Activated CD4-positive, alpha-beta memory T cell treated with anti-CD3 and anti-CD28 coated beads, Interleukin-2, amount 10 ng/mL, durations not matched to agents 7 days and 5 days (primary cell): ENCODE measurements at regions not wholly inside any gene's neighbourhood (a gene's known extent, or its start where the extent isn't known, plus 50 kb on each side); places are given as distances from the start of the nearest gene placed in this dataset.

ENCODE experiments used
- CTCF ChIA-PET: fragments of 350-600 bp; sonication (Branson Sonifier 250); formaldehyde crosslinking; loops from one replicate; lab custom pipeline; 2021; ENCODE audit warnings: antibody characterized with exemption, inconsistent platforms; lab: Charles Lee
- POLR2A ChIA-PET: fragments of 350-600 bp; sonication (Branson Sonifier 250); formaldehyde crosslinking; loops from one replicate; lab custom pipeline; 2021; ENCODE audit warnings: antibody characterized with exemption; lab: Charles Lee
- DNase-seq: peaks from one replicate; pipeline ENCODE4 v3.0.0-alpha.2; 2020
- H3K27ac Mint-ChIP-seq: one replicate; pipeline ENCODE4 v1.8.0; 2021; ENCODE audit warnings: mild to moderate bottlenecking, mixed read lengths
- H3K27me3 Mint-ChIP-seq: one replicate; pipeline ENCODE4 v1.8.0; 2021; ENCODE audit warnings: mixed read lengths
- H3K36me3 Mint-ChIP-seq: one replicate; pipeline ENCODE4 v1.8.0; 2021; ENCODE audit warnings: low read depth, mixed read lengths
- H3K4me1 Mint-ChIP-seq: one replicate; pipeline ENCODE4 v1.8.0; 2021; ENCODE audit warnings: mixed read lengths
- H3K4me3 Mint-ChIP-seq: one replicate; pipeline ENCODE4 v1.8.0; 2021; ENCODE audit warnings: mild to moderate bottlenecking, mixed read lengths
- H3K9me3 Mint-ChIP-seq: one replicate; pipeline ENCODE4 v1.8.0; 2021; ENCODE audit warnings: mixed read lengths

DNA sequence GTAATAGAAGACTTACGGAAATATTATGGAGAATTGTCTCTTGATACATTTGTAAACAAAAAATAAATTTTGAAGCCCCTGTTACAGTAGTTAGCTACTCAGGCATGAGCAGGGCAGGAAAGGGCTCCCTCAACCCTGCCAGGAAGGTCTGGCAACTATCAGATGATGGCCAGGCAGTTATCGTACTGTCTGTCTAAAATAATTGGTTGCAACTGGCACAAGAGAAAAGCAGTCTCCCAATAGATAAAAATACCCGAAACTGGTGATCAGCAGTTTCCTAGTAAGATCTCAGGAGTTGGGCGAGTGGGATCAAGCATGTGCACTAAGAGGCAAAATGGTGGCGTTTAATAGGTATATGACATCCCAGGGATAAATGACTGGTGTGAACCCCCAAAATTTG is 1336.3 kb downstream of the C4orf33 start:
- ChIA-PET CTCF (no interaction called here), POLR2A (no interaction called here)
- Mint-ChIP-seq H3K4me3 (no peak overlapping the region), H3K27ac (no peak overlapping the region), H3K27me3 (no peaks in the 10 kb centered on the region), H3K9me3 (no peaks in the 10 kb centered on the region), H3K4me1 (no peaks in the 10 kb centered on the region), H3K36me3 (no peaks in the 10 kb centered on the region)
- DNase-seq, result no peak

DNA sequence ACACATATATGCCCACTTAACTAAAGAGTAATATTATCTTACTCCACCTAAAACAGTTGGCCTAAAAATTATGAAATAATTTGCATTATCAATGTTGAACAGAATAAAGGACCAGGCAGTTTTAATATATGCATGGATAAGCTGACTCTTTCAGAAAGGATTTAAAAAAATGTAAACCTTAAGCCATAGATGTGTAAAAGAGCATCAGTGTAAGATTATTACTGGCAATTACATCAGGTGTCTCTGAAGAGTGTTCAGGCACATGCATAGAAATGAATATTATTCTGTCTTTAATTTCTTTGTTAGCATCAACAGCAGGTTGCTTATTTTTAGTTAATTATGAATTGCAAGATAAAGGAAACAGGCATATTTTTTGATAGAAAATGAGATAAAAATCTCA is 1353.8 kb downstream of the C4orf33 start:
- CTCF ChIA-PET, result no interaction called here
- peaks cover 7% of the 10 kb centered on the region for H3K9me3 Mint-ChIP-seq

DNA sequence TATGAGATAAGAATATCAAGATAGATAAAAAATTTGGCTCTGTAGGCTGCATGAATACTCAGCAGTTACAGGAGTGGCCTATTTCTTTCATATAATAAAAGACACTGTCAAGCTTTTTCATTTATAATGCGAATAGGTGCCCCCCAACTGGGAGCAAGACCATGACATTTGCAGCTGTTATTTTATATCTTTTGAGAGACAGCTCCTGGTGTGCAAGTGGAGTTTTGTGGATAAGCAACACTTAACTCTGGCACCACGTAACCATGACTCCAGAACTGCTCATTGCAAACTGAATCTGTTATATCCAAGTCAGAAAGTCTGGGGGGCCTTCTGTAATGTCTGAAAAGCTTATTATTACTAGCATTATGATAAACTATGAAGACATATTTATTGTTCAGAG is 1372.4 kb downstream of the C4orf33 start:
- Mint-ChIP-seq H3K4me3 (no peak overlapping the region), H3K9me3 (no peaks in the 10 kb centered on the region), H3K36me3 (no peaks in the 10 kb centered on the region), H3K27ac (no peak overlapping the region), H3K4me1 (no peaks in the 10 kb centered on the region), H3K27me3 (no peaks in the 10 kb centered on the region)
- ChIA-PET POLR2A (no interaction called here), CTCF (no interaction called here)
- no peak for DNase-seq

More for the DNA sequence above, 1353.8 kb downstream of the C4orf33 start:
- Mint-ChIP-seq H3K4me3 (no peak overlapping the region), H3K4me1 (no peaks in the 10 kb centered on the region), H3K36me3 (no peaks in the 10 kb centered on the region), H3K27me3 (no peaks in the 10 kb centered on the region), H3K27ac (no peak overlapping the region)
- DNase-seq, result no peak
- POLR2A ChIA-PET, result no interaction called here

DNA sequence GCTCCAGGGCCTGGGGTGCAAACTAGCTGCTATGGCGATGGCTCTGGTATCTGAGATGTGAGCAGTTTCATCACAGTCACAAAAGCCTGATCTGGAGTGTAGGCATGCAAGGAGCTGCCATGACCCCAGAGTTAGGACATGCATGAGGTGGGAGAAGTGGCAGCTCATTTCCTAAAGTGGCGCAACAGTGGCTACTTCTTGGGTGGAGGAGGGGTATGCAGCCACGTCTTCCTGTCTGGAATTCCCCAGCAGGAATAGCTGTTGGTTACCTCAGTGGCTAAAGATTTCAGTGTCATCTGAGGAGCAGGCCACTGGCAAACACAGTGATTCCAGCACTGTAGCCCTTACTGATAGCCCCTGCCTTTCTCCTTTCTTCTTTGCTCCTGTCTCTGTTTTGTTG is 1382.5 kb downstream of the C4orf33 start:
- Mint-ChIP-seq H3K36me3 (no peaks in the 10 kb centered on the region), H3K27ac (no peak overlapping the region), H3K4me3 (no peak overlapping the region), H3K4me1 (no peaks in the 10 kb centered on the region), H3K9me3 (peaks cover 4% of the 10 kb centered on the region), H3K27me3 (no peaks in the 10 kb centered on the region)
- no peak for DNase-seq
- CTCF ChIA-PET, result no interaction called here
- POLR2A ChIA-PET, result no interaction called here

DNA sequence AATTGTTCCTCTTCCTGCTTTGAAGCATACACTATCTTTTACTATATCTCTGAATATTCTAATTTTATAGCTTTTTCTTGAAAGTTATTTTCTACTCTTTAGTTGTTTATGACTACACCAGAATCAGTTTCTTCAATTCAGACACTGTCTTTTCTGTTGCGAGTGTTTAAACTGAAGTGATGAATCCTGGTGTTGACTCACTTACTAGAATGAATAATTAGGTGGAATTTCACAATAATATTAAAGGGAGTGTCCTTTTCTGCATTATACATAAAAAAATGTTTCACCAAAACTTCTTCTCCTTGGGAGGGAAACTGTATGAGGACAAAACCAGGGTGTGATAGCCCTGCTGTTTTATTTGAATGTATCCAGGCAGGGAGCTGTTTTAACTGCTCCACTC is 1383.1 kb downstream of the C4orf33 start:
- Mint-ChIP-seq H3K27ac (no peak overlapping the region), H3K4me3 (no peak overlapping the region), H3K9me3 (peaks cover 4% of the 10 kb centered on the region), H3K27me3 (no peaks in the 10 kb centered on the region), H3K36me3 (no peaks in the 10 kb centered on the region), H3K4me1 (no peaks in the 10 kb centered on the region)
- ChIA-PET POLR2A (no interaction called here), CTCF (no interaction called here)
- no peak for DNase-seq

DNA sequence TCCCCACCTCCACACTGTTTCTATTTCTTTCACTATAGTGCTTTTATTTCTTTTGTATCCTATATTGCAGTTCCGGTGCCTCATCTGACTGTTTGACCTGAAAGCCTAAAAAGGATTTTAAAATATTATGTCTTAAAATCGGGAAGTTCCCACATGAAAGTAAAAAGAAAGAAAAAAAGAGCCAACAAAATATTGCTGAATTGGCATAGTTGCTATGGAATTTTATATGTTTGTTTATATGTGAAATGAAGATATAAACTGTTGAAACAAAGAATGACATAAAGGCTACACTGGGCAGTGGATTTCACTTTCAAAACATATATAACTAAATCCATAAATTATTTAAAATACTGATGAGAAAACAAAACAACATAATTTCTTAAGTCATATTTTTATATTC is 1383.7 kb downstream of the C4orf33 start:
- H3K4me1 Mint-ChIP-seq, result no peaks in the 10 kb centered on the region
- no peaks in the 10 kb centered on the region for H3K36me3 Mint-ChIP-seq
- POLR2A ChIA-PET, result no interaction called here
- H3K27me3 Mint-ChIP-seq, result no peaks in the 10 kb centered on the region
- CTCF ChIA-PET, result no interaction called here
- H3K27ac Mint-ChIP-seq, result no peak overlapping the region
- peaks cover 4% of the 10 kb centered on the region for H3K9me3 Mint-ChIP-seq
- no peak for DNase-seq
- no peak overlapping the region for H3K4me3 Mint-ChIP-seq

DNA sequence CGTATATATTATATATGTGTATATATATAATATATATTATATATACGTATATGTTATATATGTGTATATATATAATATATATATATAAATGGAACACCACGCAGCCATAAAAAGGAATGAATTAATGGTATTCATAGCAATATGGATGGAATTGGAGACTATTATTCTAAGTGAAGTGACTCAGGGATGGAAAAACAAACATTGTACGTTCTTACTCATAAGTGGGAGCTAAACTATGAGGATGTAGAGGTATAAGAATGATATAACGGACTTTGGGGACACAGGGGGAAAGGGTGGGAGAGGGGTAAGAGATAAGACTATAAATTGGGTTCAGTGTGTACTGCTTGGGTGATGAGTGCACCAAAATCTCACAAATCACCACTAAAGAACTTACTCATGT is 1388.9 kb downstream of the C4orf33 start:
- CTCF ChIA-PET, result no interaction called here
- H3K36me3 Mint-ChIP-seq, result no peaks in the 10 kb centered on the region

DNA sequence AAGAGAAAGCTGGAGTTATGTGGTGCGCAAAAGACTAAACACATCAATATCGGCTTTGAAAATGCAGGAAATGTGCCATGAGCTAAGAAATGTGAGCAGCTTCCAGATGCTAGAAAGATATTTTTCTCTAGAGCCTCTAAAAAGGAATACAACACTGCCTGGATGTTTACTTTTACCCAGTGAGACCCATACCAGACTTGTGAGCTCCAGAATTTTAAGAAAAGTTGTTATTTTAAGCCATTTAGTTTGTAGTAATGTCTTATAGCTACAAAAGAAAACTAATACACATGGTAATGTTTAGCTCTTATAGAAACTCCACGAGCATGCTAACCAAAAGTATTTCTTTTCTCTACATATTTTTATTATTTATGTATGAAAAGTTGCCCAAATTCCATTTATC is 1389.4 kb downstream of the C4orf33 start:
- POLR2A ChIA-PET, result no interaction called here
- Mint-ChIP-seq H3K9me3 (peaks cover 2% of the 10 kb centered on the region), H3K36me3 (no peaks in the 10 kb centered on the region), H3K4me3 (no peak overlapping the region), H3K4me1 (no peaks in the 10 kb centered on the region), H3K27me3 (no peaks in the 10 kb centered on the region), H3K27ac (no peak overlapping the region)
- CTCF ChIA-PET, result no interaction called here
- no peak for DNase-seq

More for the DNA sequence above, 1388.9 kb downstream of the C4orf33 start:
- POLR2A ChIA-PET, result no interaction called here
- no peak overlapping the region for H3K4me3 Mint-ChIP-seq
- DNase-seq, result no peak
- no peaks in the 10 kb centered on the region for H3K4me1 Mint-ChIP-seq
- H3K27me3 Mint-ChIP-seq, result no peaks in the 10 kb centered on the region
- H3K27ac Mint-ChIP-seq, result no peak overlapping the region
- H3K9me3 Mint-ChIP-seq, result peaks cover 2% of the 10 kb centered on the region

DNA sequence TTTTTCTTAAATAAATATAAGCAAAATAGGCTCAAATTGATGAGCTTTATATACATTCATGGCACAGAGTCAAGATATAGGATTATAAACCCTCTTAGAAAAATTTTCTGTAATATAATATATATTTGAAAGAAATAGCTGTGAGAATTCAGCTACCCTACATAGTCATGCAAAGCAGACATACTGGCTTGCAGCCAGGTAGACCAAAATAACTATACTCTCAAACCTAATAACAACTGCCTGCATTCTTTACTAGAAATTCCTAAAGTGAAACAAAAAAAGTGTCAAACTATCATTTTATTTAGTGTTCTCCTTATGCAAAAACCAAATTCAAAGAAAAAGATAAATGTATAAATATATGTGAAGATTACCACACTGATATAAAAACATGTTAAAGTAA is 1390.2 kb downstream of the C4orf33 start:
- DNase-seq, result no peak
- no peak overlapping the region for H3K4me3 Mint-ChIP-seq
- peaks cover 3% of the 10 kb centered on the region for H3K9me3 Mint-ChIP-seq
- CTCF ChIA-PET, result no interaction called here
- POLR2A ChIA-PET, result no interaction called here
- no peaks in the 10 kb centered on the region for H3K27me3 Mint-ChIP-seq
- H3K4me1 Mint-ChIP-seq, result no peaks in the 10 kb centered on the region
- no peaks in the 10 kb centered on the region for H3K36me3 Mint-ChIP-seq
- H3K27ac Mint-ChIP-seq, result no peak overlapping the region

DNA sequence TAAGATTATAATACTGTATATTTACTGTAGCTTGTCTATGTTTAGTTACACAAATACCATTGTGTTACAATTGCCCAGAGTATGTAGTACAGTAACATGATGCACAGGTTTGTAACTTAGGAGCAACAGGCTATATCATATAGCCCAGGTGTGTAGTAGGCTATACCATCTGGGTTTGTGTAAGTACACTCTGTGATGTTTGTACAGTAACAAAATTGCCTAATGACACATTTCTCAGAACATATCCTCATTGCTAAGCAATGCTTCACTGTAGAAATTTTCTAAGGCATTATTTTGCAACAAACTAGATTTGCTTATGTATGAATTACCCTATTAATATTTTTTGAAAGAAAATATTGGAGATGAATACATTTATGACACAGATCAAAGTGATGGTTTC is 1390.9 kb downstream of the C4orf33 start:
- Mint-ChIP-seq H3K27me3 (no peaks in the 10 kb centered on the region), H3K4me3 (no peak overlapping the region), H3K27ac (no peak overlapping the region), H3K9me3 (peaks cover 8% of the 10 kb centered on the region), H3K36me3 (no peaks in the 10 kb centered on the region), H3K4me1 (no peaks in the 10 kb centered on the region)
- DNase-seq, result no peak
- ChIA-PET CTCF (no interaction called here), POLR2A (no interaction called here)

DNA sequence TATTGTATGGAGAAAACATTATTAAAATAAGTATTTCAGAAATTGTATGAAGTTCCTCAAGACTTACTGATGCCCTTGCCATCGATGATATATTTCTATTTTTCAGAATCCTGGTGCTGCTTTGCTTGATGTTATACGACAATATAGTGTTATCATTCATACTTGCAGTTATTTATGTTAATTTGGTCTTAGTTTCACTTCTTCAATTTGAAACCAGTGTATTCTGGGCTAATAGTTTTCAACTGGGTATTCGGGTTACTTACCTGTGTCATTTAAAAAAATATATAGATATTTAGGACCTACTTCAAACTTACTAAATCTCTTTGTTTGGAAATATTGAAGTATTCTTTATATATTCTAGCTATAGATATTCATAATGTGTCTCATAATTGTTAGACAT is 1414.7 kb downstream of the C4orf33 start:
- ChIA-PET CTCF (no interaction called here), POLR2A (no interaction called here)
- DNase-seq, result no peak
- Mint-ChIP-seq H3K36me3 (no peaks in the 10 kb centered on the region), H3K27me3 (no peaks in the 10 kb centered on the region), H3K27ac (no peak overlapping the region), H3K4me1 (no peaks in the 10 kb centered on the region), H3K9me3 (peaks cover 8% of the 10 kb centered on the region), H3K4me3 (no peak overlapping the region)

DNA sequence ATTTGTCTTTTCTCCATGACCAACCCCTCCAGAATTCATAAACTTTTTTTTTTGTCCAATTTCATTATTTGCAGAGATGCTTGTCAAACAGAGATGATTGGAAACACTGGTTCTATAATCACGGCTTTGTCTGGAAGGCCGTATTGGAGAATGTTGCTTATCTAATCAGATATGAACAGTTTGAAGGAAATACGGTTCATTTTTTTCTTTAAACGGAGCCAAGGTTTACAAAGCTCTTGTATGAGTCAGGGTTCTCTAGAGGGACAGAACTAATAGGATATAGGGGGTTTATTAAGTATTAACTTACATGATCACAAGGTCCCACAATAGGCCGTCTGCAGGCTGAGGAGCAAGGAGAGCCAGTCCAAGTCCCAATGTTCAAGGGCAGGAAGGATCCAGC is 1415.8 kb downstream of the C4orf33 start:
- Mint-ChIP-seq H3K4me3 (no peak overlapping the region), H3K27ac (no peak overlapping the region), H3K9me3 (peaks cover 8% of the 10 kb centered on the region), H3K4me1 (no peaks in the 10 kb centered on the region), H3K27me3 (no peaks in the 10 kb centered on the region), H3K36me3 (no peaks in the 10 kb centered on the region)
- CTCF ChIA-PET, result no interaction called here
- POLR2A ChIA-PET, result no interaction called here
- no peak for DNase-seq

DNA sequence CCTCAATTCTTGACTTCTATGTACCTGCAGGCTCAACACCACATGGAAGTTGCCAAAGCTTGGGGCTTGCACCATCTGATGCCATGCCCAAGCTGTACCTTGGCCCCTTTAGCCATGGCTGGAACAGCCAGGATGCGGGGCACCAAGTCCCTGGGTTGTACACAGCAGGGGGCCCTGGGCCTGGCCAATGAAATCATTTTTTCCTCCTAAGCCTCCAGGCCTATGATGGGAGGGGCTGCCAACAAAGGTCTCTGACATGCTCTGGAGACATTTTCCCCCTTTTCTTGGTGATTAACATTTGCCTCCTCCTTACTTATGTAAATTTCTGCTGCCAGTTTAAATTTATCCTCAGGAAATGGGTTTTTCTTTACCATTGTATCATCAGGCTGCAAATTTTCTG is 1428.1 kb downstream of the C4orf33 start:
- no peak for DNase-seq
- Mint-ChIP-seq H3K4me1 (no peaks in the 10 kb centered on the region), H3K4me3 (no peak overlapping the region)

DNA sequence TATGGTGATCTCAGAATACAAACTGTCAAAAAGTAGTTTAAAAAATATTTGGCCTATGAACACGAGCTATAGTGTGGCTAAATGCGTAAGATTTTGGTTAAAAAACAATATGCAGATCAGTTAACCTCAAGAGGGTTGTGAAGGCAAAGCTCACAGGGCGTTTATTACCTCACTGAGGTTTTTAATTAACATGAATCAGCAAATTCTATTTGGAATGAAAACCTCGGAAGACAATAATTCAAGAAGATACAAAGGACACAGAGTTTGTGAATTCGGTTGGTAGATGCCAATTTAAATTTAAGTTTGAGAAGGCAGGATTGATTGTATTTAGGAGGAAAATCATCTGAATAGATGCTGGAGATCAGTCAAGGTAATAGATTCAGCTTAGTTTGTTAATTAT is 1434.6 kb downstream of the C4orf33 start:
- no peak overlapping the region for H3K27ac Mint-ChIP-seq
- H3K4me1 Mint-ChIP-seq, result no peaks in the 10 kb centered on the region
- DNase-seq, result no peak
- CTCF ChIA-PET, result no interaction called here
- H3K36me3 Mint-ChIP-seq, result no peaks in the 10 kb centered on the region
- H3K27me3 Mint-ChIP-seq, result no peaks in the 10 kb centered on the region
- no peaks in the 10 kb centered on the region for H3K9me3 Mint-ChIP-seq
- no peak overlapping the region for H3K4me3 Mint-ChIP-seq
- POLR2A ChIA-PET, result no interaction called here

More for the DNA sequence above, 1428.1 kb downstream of the C4orf33 start:
- no peaks in the 10 kb centered on the region for H3K36me3 Mint-ChIP-seq
- POLR2A ChIA-PET, result no interaction called here
- peaks cover 7% of the 10 kb centered on the region for H3K9me3 Mint-ChIP-seq
- CTCF ChIA-PET, result no interaction called here
- H3K27me3 Mint-ChIP-seq, result no peaks in the 10 kb centered on the region
- no peak overlapping the region for H3K27ac Mint-ChIP-seq

DNA sequence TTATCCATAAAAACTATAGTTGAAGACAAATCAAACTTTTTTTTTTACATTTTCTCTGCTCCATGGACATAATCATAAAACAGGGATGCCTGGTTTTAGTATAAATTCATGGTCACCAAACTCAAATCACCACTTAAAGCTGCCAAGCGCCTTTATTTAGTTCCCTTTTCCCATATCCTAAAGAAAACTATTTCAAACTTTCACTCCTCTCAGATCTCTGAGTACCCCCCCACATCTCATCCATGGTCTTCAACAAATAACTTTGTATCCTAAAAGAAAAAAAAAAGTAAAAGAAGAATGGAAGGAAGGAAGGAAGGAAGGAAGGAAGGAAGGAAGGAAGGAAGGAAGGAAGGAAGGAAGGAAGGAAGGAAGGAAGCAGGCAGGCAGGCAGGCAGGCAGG is 1438.7 kb downstream of the C4orf33 start:
- POLR2A ChIA-PET, result no interaction called here
- Mint-ChIP-seq H3K9me3 (no peaks in the 10 kb centered on the region), H3K4me3 (no peak overlapping the region), H3K4me1 (no peaks in the 10 kb centered on the region), H3K27me3 (no peaks in the 10 kb centered on the region), H3K36me3 (no peaks in the 10 kb centered on the region), H3K27ac (no peak overlapping the region)
- DNase-seq, result no peak
- CTCF ChIA-PET, result no interaction called here
